ENCODE measurements at regions not wholly inside any gene's neighbourhood (a gene's known extent, or its start where the extent isn't known, plus 50 kb on each side); places are given as distances from the start of the nearest gene placed in this dataset.
"Not testable (repeated sequence)": the region's sequence is repeated elsewhere in the genome, so short reads cannot be mapped to it uniquely, and the experiment has no call there.

DNA sequence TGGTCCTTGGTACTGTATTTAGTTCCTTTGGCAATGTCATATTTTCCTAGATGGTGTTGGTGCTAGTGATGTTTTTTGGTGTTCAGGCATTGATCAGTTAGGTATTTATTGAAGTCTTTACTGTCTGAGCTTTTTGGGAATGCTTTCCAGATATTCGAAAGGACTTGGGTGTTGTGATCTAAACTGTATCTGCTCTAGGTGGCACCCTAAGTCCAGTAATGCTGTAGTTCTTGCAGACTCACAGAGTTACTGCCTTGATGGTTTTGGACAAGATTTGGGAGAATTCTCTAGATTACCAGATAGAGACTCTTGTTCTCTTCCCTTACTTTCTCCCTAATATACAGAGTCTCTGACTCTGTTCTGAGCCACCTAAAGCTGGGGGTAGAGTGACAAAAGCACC lies 513.6 kb upstream of the PITX2 start:
- DNase-seq (ENCODE audit: low read depth in 3 of 3), result no peak

DNA sequence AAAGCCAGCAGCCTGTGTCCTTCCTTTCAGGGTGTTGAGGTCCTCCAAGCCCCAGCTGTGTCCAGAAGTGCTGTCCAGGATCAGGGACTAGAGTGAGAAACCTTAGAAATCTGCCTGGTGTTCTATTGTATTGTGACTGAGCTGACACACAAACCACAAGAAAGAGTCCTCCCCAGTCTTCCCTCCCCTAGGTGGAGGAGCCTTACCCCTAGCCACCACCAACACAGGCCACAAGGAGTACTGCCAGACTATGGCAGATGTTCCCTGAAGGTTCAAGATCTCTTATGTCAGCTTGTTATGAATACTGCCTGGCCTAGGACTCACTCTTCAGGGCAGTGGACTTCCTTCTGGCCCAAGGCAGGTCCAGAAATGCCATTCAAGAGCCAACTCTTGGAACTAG lies 514.1 kb upstream of the PITX2 start:
- no peak for DNase-seq (ENCODE audit: low read depth in 3 of 3)

GRCh38 chr4:111143510-111143909 lies 520.6 kb upstream of the PITX2 start:
- DNase-seq (ENCODE audit: low read depth in 3 of 3), result no peak

DNA sequence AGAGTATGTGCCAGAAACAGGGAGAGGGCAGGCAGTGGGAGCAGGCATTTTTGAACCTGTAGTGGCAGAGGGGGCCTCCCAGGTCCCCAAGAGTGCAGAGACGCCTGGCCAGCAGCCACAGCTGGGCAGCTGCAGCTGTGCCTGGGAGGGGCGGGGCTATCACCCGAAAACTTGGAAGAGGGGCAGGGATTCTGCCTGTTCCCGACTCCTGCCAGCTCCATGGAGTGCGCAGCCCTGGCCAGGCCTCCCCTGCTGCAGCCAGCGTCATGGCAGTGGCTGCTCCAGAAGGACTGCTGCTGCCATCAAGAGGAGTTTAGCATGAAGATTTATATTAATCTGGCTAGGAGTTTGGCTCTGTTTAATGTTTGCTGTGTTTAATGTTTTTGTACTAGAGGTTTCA lies 532.1 kb upstream of the PITX2 start:
- no peak for DNase-seq (ENCODE audit: low read depth in 3 of 3)

DNA sequence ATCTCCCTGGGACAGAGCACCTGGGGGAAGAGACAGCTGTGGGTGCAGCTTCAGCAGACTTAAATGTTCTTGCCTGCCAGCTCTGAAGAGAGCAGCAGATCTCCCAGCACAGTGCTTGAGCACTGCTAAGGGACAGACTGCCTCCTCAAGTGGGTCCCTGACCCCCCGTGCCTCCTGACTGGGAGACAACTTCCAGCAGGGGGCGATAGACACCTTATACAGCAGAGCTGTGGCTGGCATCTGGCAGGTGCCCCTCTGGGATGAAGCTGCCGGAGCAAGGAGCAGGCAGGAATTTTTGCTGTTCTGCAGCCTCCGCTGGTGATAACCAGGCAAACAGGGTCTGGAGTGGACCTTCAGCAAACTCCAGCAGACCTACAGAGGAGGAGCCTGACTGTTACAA lies 541.7 kb upstream of the PITX2 start:
- not testable (repeated sequence) for DNase-seq (ENCODE audit: low read depth in 3 of 3)

- no peak for DNase-seq (ENCODE audit: low read depth in 3 of 3)
Measured at GRCh38 chr4:111174331-111174730, 551.5 kb upstream of the PITX2 start.

DNA sequence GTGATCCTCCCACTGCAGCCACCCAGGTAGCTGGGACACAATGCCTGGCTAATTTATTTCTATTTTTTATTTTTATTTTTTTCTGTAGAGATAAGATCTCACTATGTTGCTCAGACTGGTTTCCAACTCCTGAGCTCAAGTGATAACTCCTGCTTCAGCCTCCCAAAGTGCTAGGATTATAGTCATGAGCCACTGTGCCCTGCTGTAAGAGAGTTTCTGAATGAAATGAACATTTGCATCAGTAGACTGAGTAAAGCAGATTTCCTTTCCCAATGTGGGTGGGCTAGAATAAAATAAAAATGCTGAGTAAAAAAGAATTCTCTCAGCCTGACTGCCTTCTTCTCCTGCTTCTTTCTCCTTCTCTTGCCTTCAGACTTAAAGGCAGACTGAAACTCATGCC lies 555.4 kb upstream of the PITX2 start:
- no peak for DNase-seq (ENCODE audit: low read depth in 3 of 3)

DNA sequence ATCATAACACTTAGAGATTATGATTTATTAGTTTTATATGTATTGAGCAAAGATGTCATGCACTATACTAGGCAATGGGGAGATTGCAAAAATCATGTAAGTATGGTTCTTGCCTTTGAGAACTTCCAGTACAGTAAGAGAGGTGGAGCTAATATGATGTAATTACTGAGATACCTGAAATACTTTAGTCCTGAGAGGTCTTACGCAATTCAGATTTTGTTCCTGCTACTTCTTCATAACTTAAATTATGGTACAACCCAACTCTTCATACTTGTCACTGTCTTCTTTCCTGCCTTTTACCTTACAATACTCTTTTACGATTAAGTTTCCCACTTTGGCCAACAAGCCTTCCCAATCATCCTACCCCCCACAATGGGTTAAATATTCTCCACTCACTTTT lies 564.2 kb upstream of the PITX2 start:
- no peak for DNase-seq (ENCODE audit: low read depth in 3 of 3)

- DNase-seq (ENCODE audit: low read depth in 3 of 3), result no peak
Measured at GRCh38 chr4:111198446-111198845, 575.6 kb upstream of the PITX2 start.

DNA sequence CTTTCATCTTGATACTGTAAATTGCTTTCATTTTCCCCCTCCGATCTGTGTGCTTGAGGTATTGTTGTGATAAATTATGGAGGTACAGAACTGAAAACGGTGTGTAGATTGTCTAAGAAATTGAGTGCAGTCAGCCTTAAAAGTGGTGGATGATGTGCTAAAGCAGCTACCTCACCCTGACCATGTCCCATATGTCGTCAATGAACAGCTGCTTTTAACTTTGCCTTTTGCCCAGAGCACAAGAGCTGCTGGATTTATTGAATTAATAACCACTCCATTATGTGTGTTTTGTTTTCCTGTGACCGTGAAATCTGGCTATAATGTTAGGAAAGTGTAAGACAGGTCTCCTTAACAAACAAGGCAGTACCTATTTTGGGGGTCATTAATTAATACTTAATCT lies 581.9 kb upstream of the PITX2 start:
- DNase-seq (ENCODE audit: low read depth in 3 of 3), result no peak

DNA sequence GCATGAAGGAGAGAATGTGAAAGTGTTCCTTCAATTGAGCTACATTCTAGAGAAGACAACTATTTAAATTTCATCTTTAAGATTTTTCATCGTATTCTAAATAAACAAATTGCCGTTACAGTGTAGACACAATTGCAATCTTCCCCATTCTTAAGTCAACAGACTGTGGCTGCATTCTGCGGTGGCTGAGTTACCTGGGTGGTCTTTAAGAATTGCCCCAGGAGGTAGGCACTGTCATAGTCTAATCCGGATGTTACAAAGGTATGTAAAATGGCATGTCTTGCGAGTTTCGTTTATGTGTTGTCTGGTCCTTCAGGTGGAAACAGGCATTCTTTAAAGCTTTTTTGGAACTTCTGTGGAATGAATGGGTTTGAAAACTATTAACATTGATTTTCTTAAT lies 586.1 kb upstream of the PITX2 start:
- DNase-seq (ENCODE audit: low read depth in 3 of 3), result no peak

- no peak for DNase-seq (ENCODE audit: low read depth in 3 of 3)
Measured at GRCh38 chr4:111209706-111210105, 586.8 kb upstream of the PITX2 start.

DNA sequence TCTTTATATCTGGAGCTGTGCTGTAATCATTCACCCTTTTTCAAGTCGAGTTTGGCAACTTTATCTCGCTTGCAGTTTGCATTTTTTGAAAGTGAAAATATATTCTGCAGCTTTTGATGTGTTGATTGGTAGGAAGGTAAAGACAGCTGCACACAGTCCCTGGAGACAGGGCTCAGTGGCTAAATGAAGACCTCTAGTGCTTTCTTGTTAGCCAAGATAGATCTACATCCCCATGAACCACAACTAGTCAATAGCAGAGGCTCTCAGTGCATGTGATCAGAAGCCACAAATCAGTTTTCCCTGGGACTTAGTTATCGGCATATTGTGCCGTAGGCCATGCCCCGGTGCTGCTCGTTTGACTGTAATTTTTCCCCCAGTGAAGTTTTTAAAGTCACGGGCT lies 587.7 kb upstream of the PITX2 start:
- no peak for DNase-seq (ENCODE audit: low read depth in 3 of 3)

DNA sequence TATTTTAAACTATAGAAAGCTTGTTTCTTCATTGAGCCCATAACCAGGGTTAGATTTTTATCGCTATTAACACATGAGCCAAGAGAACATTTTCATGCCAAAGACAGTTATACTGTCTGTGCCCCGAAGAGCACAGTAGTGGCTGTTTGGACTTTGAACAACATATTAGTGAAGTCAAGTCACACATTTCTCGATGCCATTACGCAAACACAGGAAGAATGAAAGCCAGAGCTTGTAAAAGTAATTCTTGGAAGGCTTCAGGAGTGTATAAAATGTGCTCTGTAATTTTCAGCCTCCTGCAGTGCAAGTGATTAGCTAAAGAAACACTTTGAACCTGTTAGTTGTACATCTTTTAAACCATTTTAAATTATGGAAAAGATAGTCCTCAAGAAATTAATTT lies 590.7 kb upstream of the PITX2 start:
- no peak for DNase-seq (ENCODE audit: low read depth in 3 of 3)

DNA sequence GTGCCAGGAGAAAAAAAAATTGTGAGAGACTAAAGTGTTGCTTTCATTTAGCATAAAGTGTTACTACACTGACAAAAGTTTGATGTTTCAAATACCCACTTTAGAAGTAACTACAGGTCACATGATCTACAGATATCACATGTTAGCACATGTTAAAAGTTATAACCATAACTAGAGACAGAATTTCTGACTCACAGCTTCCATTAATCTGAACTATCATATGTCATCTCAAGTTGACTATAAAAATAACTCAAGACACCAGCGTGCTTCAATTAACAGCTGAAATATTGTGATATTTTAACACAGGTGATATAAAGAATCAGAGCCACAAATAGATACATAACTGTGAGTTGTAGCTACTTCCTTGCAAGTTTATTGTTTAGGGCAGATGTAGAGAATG lies 591.5 kb upstream of the PITX2 start:
- no peak for DNase-seq (ENCODE audit: low read depth in 3 of 3)

DNA sequence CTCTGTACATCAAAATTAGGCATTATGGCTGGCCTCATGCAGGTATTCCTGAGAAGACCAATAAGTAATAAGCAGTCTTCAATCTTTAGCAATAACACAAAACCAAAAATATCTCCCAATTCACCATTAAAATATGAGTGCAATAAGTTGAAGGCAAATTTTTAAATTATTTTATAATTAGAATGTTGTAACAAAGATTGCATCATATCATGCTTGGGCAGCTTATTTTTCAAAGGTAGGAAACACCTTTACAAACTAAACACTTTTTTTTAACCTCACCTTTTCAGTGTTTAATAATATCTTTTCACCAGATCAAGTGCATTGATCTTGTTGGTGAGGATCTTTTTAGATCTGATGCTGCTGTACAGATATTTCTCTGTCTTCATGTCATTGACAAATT lies 592.9 kb upstream of the PITX2 start:
- no peak for DNase-seq (ENCODE audit: low read depth in 3 of 3)

DNA sequence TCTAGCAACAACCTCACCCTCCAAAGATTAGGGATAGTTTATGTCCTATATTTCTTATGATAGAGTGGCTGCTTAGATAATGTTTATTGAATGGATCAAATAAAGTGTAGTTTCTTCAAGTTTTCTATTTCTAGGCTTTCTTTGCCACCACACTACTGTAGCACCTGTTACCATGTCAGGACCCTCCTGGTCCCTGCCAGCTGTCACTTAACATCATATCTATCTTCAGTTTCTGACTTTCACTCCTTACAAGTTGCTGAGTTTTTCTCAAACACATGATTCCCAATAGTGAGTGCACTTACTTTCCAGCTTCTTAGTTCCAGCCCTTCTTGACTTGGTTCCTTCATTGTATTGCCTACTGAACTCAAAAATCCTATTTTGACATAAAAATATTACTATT lies 593.9 kb upstream of the PITX2 start:
- DNase-seq (ENCODE audit: low read depth in 3 of 3), result no peak

GRCh38 chr4:111221371-111221770 lies 598.5 kb upstream of the PITX2 start:
- DNase-seq (ENCODE audit: low read depth in 3 of 3), result no peak

DNA sequence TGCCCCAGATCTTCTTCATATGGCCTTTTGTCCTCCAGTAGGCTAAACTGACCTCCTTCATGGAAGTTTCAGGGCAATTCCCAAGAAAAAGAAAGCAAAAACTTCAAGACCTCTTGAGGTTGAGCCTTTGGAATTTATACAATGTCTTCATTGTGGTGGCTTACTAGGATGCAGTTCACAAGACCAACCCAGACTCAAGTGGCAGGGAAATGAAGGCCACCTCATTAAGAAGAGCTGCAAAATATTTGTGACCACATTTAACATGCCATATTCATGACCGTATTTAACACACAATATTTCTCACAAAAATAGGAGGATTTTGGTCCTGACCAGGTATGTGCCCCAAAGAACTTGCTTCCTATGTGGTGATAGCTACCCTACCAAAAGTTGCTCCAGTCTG lies 605.5 kb upstream of the PITX2 start:
- DNase-seq (ENCODE audit: low read depth in 3 of 3), result no peak

DNA sequence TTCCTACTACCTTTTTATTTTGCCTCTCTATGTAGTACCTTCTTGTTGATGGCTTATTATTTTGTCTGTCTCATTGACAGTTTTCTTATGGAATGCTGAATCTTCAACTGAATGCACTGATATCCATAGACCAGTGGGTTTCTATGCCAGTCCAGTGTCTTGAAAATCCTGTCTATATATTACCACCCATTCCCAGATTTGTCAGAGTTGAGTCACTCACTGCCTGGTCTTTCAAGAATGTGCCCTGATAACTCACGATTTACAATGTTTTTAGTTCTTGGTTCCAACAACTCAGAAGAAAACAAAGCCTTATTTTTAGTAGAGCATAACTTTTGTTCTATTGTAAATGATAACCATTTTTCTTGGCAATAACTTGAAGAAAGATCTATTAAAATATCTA lies 606.0 kb upstream of the PITX2 start:
- no peak for DNase-seq (ENCODE audit: low read depth in 3 of 3)

DNA sequence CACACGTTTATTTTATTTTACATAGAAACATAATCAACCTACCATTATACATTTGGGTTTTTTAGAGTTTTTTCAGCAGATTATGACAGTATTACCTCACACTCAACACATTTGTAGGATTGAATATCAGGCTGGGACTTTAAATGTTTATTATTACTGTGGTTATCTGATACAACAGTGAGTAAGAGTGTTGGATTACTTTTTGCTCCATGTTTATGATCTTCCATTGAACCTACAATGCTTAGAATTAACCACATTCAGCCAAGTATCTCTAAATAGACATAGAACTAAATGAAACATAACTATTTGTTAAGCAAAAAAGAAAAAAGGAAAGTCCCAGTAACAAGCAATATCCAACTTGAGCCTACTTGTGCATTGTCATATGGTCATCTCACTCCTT lies 607.4 kb upstream of the PITX2 start:
- DNase-seq (ENCODE audit: low read depth in 3 of 3), result no peak

- no peak for DNase-seq (ENCODE audit: low read depth in 3 of 3)
Measured at GRCh38 chr4:111231281-111231680, 608.4 kb upstream of the PITX2 start.

- no peak for DNase-seq (ENCODE audit: low read depth in 3 of 3)
Measured at GRCh38 chr4:111234939-111235338, 612.1 kb upstream of the PITX2 start.

DNA sequence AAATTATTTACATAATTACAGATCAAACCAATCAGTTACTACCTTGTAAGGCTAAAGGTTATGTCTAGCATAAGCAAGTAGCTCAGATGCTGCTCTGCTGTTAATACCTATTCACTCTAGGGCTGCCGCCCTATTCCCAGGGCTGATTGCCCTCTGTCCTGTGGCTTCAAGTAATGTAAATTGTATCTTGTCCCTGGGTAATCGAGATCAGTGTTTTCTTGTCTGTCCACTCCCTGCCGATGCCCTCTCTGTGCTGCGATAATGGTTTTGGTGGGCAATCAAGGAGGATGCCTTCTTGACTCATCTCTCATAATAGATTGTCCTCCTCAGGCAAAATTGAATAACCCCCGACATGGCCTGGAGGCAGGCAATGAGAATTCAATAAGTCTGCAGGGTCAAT lies 641.0 kb upstream of the PITX2 start:
- DNase-seq (ENCODE audit: low read depth in 3 of 3), result no peak

DNA sequence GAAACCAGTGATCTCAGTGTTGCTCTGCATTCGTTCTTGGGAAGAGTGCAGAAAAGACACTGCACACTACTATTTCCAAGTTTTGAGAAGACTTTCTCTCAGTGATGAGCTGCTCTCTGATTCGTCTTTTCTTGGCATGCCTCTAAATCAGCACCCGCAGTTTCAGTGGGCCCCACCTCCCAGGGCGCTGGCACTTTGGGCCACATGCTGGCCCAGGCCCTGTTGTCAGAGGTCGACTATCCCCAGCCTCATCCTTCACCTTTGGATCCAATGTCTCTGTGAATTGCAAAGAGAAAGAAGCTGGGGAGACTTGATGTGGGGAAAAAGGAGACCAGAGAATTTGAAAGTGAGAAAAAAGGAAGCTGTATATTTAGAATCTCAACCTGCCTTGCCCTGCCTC lies 644.1 kb upstream of the PITX2 start:
- DNase-seq (ENCODE audit: low read depth in 3 of 3), result no peak

All from stimulated activated CD4-positive, alpha-beta T cell treated with anti-CD3 and anti-CD28 coated beads, TNF-alpha, amount 100 ng/mL, for 24 hours (primary cell).